Central memory CD8-positive, alpha-beta T cell (primary cell): ENCODE measurements at regions not wholly inside any gene's neighbourhood (a gene's known extent, or its start where the extent isn't known, plus 50 kb on each side); places are given as distances from the start of the nearest gene placed in this dataset.

Source experiments
- ATAC-seq: fragments of 150-1000 bp; cut with Tn5 transposase; replicated peaks from 2 replicates; pipeline ENCODE4 v1.10.0; 2022; ENCODE audit warnings: mild to moderate bottlenecking, moderate FRiP score, moderate number of reproducible peaks; ENCODE audit not compliant: poor library complexity, severe bottlenecking; ENCODE audit errors: extremely low read depth
- DNase-seq, 2 donors: peaks; one replicate each; pipeline ENCODE4 v3.0.0; 2021; ENCODE audit warnings: low spot score in 2 of 2
- H3K27ac Mint-ChIP-seq: one replicate; pipeline ENCODE4 v1.8.0; 2022; ENCODE audit warnings: low read depth, mild to moderate bottlenecking, moderate library complexity, mixed read lengths
- H3K27me3 Mint-ChIP-seq: one replicate; pipeline ENCODE4 v1.8.0; 2022; ENCODE audit warnings: mixed read lengths
- H3K36me3 Mint-ChIP-seq: one replicate; pipeline ENCODE4 v1.8.0; 2022; ENCODE audit warnings: mild to moderate bottlenecking, moderate library complexity, mixed read lengths; ENCODE audit not compliant: insufficient read depth
- H3K4me1 Mint-ChIP-seq: one replicate; pipeline ENCODE4 v1.8.0; 2022; ENCODE audit warnings: mixed read lengths
- H3K4me3 Mint-ChIP-seq: one replicate; pipeline ENCODE4 v1.8.0; 2022; ENCODE audit warnings: mild to moderate bottlenecking, moderate library complexity, mixed read lengths
- H3K9me3 Mint-ChIP-seq: one replicate; pipeline ENCODE4 v1.8.0; 2022; ENCODE audit warnings: mixed read lengths

DNA sequence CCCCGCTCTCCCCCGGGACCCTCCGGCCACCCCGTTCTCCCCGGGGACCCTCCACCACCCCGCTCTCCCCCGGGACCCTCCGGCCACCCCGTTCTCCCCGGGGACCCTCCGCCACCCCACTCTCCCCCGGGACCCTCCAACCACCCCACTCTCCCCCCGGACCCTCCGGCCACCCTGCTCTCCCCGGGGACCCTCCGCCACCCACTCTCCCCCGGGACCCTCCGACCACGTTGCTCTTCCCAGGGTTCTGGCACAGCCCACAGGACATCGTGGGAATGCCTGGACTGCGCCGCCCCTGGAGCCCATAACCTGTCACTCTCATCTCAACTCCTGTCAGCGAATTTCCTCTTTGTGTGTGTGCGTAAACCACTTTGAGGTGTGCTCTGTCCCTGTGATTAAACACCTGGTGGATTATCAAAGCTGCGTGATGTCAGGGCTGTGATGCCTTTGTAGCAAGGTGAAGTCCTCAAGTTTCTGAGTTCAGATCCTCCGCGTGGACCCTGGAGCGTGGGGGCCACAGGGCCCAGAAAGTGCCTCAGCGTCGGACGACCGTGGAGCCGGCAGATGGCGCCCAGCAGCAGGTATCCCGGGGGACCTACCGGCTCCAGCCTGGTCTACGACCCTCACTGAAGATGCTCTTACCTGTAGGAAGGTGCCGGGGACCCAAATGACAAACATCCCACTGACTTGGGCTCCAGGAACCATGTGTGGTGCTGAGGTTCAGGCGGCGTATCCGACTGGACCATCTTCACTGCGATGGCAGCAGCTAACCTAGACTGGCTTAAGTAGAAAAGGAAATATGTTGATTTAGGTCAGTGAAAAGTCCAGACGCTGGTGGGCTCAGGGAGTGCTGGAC lies 63.2 kb upstream of the GALNT9 start:
- ATAC-seq, result no peak
- Mint-ChIP-seq H3K27ac (no peak overlapping the region), H3K4me3 (no peak overlapping the region)

DNA sequence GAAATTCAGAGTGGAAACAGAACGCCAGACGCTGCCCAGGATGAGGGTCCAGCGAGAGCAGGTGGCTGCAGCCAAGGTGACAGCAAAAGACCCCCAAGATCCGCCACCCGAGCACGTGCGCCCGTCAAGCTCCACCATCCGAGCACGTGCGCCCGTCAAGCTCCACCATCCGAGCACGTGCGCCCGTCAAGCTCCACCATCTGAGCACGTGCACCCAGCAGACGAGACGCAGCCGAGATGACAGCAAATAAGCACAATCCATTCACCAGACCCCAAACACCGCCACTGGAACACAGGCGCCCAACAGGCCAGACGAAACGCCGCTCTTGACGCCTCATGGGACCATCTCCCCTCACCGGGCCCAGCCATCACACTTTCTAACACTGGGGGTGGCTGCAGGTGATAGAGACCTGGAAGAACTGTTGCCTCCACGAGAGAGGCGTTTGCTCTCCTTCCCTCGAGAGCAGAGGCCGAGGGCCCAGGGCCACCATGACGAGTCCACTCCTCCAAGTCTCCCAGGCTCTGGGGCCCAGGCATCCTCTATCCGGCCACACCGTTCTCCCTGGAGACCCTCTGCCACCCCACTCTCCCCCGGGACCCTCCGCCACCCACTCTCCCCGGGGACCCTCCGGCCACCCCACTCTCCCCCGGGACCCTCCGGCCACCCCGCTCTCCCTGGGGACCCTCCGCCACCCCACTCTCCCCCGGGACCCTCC lies 62.1 kb upstream of the GALNT9 start:
- Mint-ChIP-seq H3K27me3 (peaks cover 24% of the 10 kb centered on the region), H3K4me1 (no peaks in the 10 kb centered on the region), H3K4me3 (no peak overlapping the region), H3K36me3 (peaks cover 2% of the 10 kb centered on the region), H3K27ac (no peak overlapping the region), H3K9me3 (no peaks in the 10 kb centered on the region)
- no peak for DNase-seq
- ATAC-seq, result no peak

More for the DNA sequence above, 63.2 kb upstream of the GALNT9 start:
- peaks cover 2% of the 10 kb centered on the region for H3K36me3 Mint-ChIP-seq
- peaks cover 15% of the 10 kb centered on the region for H3K27me3 Mint-ChIP-seq
- no peaks in the 10 kb centered on the region for H3K9me3 Mint-ChIP-seq
- no peak for DNase-seq
- H3K4me1 Mint-ChIP-seq, result no peaks in the 10 kb centered on the region

DNA sequence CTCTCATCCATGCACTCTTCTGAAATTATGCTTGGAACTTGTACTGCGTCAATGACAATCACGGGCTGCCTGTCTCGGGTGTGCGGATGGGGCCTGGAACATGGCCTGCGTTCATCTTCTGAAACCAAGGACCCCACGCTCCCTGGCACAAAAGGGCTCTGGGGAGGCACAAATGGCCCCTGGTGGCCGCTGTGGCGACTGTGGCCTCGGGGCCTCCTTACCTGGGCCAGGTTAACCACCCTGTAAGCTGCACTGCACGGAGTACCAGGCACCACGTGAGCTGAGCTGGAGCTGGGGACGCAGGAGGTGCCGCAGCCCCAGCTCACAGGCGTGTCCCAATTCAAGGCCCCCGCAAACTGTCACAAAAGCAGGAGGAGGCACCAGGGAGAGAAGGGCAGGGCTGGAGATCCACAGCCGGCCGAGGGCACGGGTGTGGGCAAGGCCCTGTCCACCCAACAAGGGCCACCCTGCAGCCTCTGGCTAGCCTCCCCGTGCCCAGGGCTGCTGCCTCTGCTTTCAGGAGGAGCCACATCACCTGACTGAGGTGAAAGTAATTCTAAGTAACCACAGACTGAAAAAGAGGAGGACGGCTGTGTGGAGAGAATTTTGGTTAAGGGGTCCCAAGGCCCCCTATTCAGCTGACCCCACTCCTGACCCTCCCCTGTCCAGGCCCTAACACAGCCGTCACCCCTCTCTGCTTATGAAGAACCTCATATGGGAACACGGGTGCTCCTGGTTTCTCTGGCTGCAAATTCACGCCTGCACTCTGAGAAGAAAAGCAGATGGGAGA lies 61.1 kb upstream of the GALNT9 start:
- Mint-ChIP-seq H3K9me3 (no peaks in the 10 kb centered on the region), H3K4me3 (no peak overlapping the region), H3K36me3 (peaks cover 2% of the 10 kb centered on the region), H3K4me1 (no peaks in the 10 kb centered on the region), H3K27me3 (peaks cover 24% of the 10 kb centered on the region), H3K27ac (no peak overlapping the region)
- no peak for ATAC-seq
- no peak for DNase-seq

DNA sequence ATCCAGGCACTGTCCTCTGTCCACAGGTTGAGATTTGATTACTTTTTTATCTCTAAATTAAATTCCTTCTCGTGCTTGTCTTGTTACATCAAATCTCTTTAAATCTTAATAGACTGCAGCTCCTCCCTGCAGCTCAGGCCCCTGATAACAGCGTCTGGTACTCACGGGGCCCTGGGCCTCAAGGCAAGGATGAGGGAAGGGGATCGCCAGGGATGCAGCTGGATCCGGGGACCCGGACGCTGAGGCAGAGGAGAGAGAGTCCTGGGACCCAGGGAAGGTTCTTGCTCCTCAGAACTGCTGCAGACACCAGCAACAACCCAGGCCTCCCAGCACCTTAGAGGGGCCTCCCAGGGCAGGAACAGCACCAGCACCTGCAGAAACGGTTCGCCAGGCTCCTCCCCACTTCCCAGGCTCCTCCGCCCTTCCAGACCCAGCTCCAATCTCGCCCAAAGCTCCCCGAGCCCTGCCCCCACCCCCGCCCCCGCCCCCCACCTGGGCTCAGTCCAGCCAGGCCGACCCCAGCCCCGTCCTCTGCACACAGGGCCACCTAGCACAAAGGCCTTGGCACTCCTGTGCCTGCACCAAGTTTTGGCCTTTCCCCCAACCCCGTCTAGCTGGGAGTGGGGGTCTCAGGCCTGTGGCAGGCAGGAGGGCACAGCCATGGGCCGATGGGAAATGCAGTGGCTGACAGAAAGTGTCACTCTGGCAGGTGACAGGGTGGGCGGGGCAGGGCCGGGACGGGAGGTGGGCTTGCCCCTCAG lies 60.3 kb upstream of the GALNT9 start:
- no peak for ATAC-seq
- peaks cover 24% of the 10 kb centered on the region for H3K27me3 Mint-ChIP-seq
- no peak overlapping the region for H3K4me3 Mint-ChIP-seq
- H3K36me3 Mint-ChIP-seq, result peaks cover 2% of the 10 kb centered on the region
- H3K4me1 Mint-ChIP-seq, result no peaks in the 10 kb centered on the region
- H3K9me3 Mint-ChIP-seq, result no peaks in the 10 kb centered on the region
- no peak overlapping the region for H3K27ac Mint-ChIP-seq
- DNase-seq, result no peak

DNA sequence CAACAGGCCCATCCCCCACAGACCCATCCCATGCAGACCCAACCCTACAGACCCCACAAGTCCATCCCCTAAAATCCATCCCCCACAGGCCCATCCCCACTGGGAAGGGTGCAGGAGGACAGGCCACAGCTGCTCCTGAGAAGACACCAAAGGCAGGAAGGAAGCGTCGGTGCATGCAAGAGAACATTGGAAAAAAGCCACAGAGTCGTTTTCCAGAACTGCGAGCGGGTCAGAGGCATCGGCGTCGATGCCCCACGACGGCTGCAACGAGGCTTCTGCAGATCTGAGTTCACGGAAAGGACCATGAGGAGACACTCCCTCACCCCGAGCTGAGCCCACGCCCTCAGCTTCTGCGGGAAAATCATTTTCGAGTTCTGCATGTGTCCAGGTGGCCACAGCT lies 59.6 kb upstream of the GALNT9 start:
- Mint-ChIP-seq H3K9me3 (no peaks in the 10 kb centered on the region), H3K36me3 (peaks cover 2% of the 10 kb centered on the region), H3K4me1 (no peaks in the 10 kb centered on the region), H3K4me3 (no peak overlapping the region), H3K27ac (no peak overlapping the region), H3K27me3 (peaks cover 24% of the 10 kb centered on the region)
- DNase-seq (no peak), ATAC-seq (no peak)

DNA sequence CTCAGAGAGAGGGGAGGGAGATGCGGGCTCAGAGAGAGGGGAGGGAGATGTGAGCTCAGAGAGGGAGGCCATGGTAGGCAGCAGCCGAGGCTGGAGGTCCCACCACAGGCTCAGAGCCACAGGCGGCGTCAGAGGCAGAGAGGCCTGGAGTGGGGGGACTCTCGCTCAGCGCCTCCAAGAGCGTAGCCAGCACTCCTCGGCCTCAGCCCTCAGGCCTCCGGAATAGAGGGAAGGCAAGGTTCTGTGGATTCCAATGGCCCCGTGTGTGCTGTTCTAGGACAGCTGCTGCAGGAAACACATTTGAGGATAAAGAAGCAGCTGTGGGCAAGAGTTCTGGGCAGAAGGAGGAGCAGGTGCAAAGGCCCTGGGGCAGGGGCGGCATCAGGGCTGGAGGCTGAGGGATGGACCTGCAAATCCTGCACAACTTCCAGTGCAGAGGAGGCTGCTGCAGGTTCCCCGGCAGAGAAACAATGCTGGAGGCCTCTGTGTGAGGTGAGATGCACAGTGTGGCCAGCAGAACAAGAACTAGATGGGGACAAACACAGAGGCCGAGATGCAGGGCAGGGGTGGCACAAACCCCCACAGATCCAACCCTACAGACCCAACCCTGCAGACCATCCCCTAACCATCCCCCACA lies 59.1 kb upstream of the GALNT9 start:
- peaks cover 2% of the 10 kb centered on the region for H3K36me3 Mint-ChIP-seq
- ATAC-seq (no peak), DNase-seq (no peak)
- H3K4me1 Mint-ChIP-seq, result no peaks in the 10 kb centered on the region
- no peak overlapping the region for H3K4me3 Mint-ChIP-seq
- H3K27me3 Mint-ChIP-seq, result peaks cover 24% of the 10 kb centered on the region
- no peaks in the 10 kb centered on the region for H3K9me3 Mint-ChIP-seq
- no peak overlapping the region for H3K27ac Mint-ChIP-seq

DNA sequence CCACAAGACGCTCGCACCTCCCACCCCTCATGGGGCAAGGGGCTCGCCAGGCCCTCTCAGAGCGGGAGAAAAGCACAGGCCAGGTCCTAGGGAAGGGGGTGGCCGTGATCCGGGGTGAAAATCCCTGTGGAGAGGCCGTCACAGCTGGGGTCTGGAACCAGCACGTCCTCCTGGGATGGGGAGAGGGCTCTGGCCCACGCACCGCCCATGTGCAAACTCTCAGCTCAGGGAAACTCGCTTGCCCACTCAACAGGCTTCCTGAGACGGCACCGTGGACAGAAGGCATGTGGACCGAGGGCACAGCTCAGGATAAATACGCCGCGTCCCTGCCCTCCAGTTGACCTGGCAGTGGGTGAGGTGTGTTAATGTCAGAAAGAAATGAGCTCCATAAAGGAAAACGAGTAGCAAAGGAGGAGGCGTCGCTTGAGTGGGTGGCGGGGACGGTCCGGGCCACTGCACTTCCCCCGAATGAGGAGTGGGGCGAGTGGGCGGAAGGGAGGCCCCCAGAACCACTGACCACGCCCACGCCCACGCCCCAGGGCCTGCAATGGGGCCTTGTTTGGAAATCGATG lies 57.6 kb upstream of the GALNT9 start:
- Mint-ChIP-seq H3K4me1 (no peaks in the 10 kb centered on the region), H3K27me3 (peaks cover 24% of the 10 kb centered on the region), H3K4me3 (no peak overlapping the region), H3K9me3 (no peaks in the 10 kb centered on the region), H3K36me3 (peaks cover 2% of the 10 kb centered on the region), H3K27ac (no peak overlapping the region)
- DNase-seq (no peak), ATAC-seq (no peak)

DNA sequence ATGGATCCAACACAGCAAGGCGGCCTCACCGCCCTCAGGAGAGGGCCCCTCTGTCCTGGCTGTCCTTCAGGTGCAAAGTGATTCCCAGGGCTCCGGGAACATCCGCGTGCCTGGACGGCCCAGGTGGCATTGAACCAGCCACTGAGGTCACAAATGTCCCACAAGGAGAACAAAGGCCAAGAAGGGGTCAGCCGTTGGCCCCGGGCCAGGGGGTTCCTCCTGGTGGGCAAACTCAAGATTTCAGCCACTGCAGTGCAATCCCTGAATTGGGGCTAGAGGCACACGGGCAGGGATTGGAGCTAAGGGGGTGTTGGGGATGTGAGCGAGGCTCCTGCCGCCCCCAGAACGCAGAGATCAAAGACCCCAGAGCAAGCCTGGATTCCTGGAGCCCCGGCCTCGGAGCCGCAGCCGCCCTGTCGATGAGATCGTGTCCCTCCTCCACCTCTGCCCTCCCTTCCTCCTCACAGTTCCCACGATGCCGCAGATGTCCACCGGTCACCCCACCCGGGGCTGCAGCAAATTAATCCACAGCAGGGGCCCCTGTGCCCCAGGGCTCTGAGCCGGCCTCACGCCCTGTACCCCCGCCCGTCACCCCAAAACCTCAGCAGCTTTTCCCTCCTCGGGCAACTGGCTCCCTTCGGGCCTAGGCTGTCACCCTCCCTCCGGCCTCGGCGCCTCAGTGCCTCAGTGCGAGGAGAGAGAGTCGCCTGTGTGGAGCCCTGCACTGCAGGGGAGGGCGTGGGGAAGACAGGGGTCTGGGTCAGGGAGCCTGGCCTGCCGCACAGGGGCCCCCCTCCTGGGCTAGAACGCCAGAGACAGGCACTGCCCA lies 56.7 kb upstream of the GALNT9 start:
- ATAC-seq (no peak), DNase-seq (no peak)
- Mint-ChIP-seq H3K36me3 (peaks cover 1% of the 10 kb centered on the region), H3K27ac (no peak overlapping the region), H3K9me3 (no peaks in the 10 kb centered on the region), H3K4me3 (no peak overlapping the region), H3K27me3 (peaks cover 24% of the 10 kb centered on the region), H3K4me1 (no peaks in the 10 kb centered on the region)

DNA sequence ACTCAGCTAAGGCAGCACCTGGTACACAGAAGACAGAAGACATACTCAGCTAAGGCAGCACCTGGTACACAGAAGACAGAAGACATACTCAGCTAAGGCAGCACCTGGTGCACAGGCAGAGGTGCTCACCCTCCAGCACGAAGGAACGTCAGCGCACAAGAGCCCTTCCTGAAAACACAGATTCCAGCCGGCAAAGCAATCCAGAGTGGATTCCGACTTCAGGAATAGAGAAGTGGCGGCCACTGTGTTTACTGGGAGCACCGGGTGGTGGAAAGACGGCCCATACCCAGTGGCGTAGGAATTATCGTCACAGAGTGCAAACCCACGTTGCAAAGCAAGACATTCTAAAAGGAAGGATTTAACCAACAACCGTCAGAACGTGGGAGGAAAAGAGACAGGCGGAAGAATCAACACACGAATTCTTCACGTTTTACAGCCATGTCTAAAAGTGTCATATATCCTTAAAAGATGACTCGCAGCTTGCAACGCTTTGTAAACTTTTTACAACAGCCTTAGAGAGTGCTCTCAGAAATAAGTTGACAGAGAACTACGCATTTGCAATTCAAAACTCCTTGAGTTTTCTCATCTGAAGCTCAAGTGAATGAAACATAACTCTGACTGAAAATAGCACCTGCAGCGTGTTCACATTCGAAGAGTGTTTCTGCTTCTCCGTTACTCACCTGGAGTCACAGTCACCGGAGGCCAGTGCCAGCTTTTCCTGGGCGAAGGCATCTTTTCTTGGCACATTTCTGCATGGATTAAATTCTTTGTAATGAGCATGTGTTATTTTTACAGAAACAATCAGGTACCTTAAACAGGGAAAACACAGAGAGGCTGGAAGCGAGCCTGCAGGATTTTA lies 55.8 kb upstream of the GALNT9 start:
- peaks cover 1% of the 10 kb centered on the region for H3K36me3 Mint-ChIP-seq
- H3K27ac Mint-ChIP-seq, result no peak overlapping the region
- no peak overlapping the region for H3K4me3 Mint-ChIP-seq
- no peaks in the 10 kb centered on the region for H3K4me1 Mint-ChIP-seq
- H3K27me3 Mint-ChIP-seq, result peaks cover 24% of the 10 kb centered on the region
- H3K9me3 Mint-ChIP-seq, result no peaks in the 10 kb centered on the region
- DNase-seq, result no peak
- ATAC-seq, result no peak

DNA sequence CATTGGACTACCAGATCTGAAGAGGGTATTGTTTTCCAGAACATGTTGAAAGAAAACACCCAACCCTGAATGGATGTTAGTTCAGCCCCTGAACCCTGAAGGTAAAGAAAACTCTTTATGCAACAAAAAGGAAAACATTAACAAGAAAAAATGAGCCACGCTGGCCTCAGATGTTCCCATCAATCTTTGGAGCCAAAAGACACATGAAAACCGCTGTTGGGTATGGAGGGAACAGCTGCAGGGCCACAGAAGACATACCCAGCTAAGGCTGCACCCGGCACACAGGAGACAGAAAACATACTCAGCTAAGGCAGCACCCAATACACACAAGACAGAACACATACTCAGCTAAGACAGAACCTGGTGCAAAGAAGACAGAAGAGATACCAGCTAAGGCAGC lies 51.3 kb upstream of the GALNT9 start:
- Mint-ChIP-seq H3K9me3 (no peaks in the 10 kb centered on the region), H3K4me1 (no peaks in the 10 kb centered on the region), H3K4me3 (no peak overlapping the region), H3K27me3 (peaks cover 21% of the 10 kb centered on the region), H3K27ac (no peak overlapping the region), H3K36me3 (peaks cover 4% of the 10 kb centered on the region)
- ATAC-seq (no peak), DNase-seq (no peak)
